ENCODE measurements at regions not wholly inside any gene's neighbourhood (a gene's known extent, or its start where the extent isn't known, plus 50 kb on each side); places are given as distances from the start of the nearest gene placed in this dataset.

DNA sequence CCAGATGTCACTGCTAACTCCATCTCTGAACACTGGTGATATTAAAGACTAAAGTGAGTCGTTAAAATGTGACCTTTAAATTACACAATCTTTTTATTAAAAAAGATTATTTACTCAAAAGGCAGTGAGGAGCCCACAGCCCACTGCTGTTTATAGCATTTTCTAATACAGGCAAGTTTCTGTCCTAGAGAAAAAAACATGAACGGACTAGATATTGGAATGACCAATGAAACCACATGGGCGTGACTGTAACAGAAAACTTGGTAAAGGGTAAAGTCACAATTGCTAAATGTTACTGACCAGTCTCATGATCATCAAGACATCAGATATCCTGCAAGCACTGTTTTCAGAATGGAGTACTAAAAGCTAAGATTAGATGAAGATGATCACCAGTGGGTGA is 78.7 kb downstream of the FEZF1 start:
- Histone ChIP-seq H3K4me3 (ENCODE audit: low read depth in 2 of 2, low read length in 2 of 2) (no peak overlapping the region), H3K4me1 (ENCODE audit: control insufficient read depth, insufficient read depth, low read length) (no peaks in the 10 kb centered on the region), H3K27me3 (ENCODE audit: control insufficient read depth, insufficient read depth, low read length) (no peaks in the 10 kb centered on the region), H3K27ac (ENCODE audit: low read length) (no peak overlapping the region), H3K9me3 (ENCODE audit: control insufficient read depth, insufficient read depth, low read depth, low read length) (no peaks in the 10 kb centered on the region), H3K36me3 (ENCODE audit: control insufficient read depth, insufficient read depth, low read length) (no peaks in the 10 kb centered on the region)
- no TSS peak for BruUV-seq (replicated peaks)
- POLR2A ChIA-PET: no interaction called here
- DNase-seq (ENCODE audit: low read depth, low spot score): no peak
- ATAC-seq: no peak
- CTCF ChIA-PET: no interaction called here
- in situ Hi-C loops (cut with HindIII; ENCODE audit: low pct_unique_long_range_greater_than_20kb, low sequenced_read_pairs) (no loop called here), intact Hi-C loops (cut with micrococcal nuclease; ENCODE audit: unreplicated experiment) (no loop called here)
- TF ChIP-seq TCF7L2 (IDR thresholded peaks at IDR 0.05; ENCODE audit: low read depth, low read length) (no peak), SIN3A (IDR thresholded peaks at IDR 0.05; ENCODE audit: borderline replicate concordance, insufficient read depth, low read depth, low read length) (no peak), POLR2AphosphoS5 (IDR thresholded peaks at IDR 0.05; ENCODE audit: low read depth, low read length) (no peak)
- TF ChIP-seq, protein P1, sequence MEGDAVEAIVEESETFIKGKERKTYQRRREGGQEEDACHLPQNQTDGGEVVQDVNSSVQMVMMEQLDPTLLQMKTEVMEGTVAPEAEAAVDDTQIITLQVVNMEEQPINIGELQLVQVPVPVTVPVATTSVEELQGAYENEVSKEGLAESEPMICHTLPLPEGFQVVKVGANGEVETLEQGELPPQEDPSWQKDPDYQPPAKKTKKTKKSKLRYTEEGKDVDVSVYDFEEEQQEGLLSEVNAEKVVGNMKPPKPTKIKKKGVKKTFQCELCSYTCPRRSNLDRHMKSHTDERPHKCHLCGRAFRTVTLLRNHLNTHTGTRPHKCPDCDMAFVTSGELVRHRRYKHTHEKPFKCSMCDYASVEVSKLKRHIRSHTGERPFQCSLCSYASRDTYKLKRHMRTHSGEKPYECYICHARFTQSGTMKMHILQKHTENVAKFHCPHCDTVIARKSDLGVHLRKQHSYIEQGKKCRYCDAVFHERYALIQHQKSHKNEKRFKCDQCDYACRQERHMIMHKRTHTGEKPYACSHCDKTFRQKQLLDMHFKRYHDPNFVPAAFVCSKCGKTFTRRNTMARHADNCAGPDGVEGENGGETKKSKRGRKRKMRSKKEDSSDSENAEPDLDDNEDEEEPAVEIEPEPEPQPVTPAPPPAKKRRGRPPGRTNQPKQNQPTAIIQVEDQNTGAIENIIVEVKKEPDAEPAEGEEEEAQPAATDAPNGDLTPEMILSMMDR (IDR thresholded peaks at IDR 0.05): no peak
- TF ChIP-seq, protein P2, sequence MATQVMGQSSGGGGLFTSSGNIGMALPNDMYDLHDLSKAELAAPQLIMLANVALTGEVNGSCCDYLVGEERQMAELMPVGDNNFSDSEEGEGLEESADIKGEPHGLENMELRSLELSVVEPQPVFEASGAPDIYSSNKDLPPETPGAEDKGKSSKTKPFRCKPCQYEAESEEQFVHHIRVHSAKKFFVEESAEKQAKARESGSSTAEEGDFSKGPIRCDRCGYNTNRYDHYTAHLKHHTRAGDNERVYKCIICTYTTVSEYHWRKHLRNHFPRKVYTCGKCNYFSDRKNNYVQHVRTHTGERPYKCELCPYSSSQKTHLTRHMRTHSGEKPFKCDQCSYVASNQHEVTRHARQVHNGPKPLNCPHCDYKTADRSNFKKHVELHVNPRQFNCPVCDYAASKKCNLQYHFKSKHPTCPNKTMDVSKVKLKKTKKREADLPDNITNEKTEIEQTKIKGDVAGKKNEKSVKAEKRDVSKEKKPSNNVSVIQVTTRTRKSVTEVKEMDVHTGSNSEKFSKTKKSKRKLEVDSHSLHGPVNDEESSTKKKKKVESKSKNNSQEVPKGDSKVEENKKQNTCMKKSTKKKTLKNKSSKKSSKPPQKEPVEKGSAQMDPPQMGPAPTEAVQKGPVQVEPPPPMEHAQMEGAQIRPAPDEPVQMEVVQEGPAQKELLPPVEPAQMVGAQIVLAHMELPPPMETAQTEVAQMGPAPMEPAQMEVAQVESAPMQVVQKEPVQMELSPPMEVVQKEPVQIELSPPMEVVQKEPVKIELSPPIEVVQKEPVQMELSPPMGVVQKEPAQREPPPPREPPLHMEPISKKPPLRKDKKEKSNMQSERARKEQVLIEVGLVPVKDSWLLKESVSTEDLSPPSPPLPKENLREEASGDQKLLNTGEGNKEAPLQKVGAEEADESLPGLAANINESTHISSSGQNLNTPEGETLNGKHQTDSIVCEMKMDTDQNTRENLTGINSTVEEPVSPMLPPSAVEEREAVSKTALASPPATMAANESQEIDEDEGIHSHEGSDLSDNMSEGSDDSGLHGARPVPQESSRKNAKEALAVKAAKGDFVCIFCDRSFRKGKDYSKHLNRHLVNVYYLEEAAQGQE (IDR thresholded peaks at IDR 0.05; ENCODE audit: insufficient read depth in 1 of 2, low read depth in 2 of 2, low read length in 1 of 2): no peak

DNA sequence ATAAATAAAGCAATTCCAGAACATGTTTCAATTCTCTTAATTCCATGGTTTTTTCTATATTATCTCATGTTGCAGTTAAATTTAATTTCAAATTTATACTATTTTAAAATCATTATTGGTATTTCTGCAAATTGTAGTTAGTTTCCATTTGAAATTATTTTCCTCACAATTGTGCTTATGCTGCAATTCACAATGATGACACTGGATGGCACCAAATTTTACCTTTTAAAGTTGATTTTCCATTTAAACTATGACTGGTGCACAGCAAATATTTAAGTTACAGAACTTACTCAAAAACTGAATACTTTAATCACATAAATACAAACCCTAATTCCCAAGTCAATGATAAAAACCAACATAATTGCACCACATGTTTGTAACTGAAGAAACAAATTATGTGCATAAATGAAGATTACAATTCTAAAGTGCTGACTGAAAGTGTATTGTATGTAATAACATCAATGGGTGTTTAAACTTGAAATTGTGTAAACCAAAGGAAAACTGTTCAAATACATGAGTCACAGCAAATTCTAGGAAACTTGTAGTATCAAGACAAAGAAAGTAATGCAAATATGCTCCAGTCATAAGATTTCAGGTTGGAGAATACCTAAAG is 75.3 kb upstream of the AASS start:
- Histone ChIP-seq H3K4me3 (ENCODE audit: low read depth in 2 of 2, low read length in 2 of 2) (no peak overlapping the region), H3K9me3 (ENCODE audit: control insufficient read depth, insufficient read depth, low read depth, low read length) (no peaks in the 10 kb centered on the region), H3K27me3 (ENCODE audit: control insufficient read depth, insufficient read depth, low read length) (no peaks in the 10 kb centered on the region), H3K4me1 (ENCODE audit: control insufficient read depth, insufficient read depth, low read length) (no peaks in the 10 kb centered on the region), H3K27ac (ENCODE audit: low read length) (no peak overlapping the region), H3K36me3 (ENCODE audit: control insufficient read depth, insufficient read depth, low read length) (no peaks in the 10 kb centered on the region)
- POLR2A ChIA-PET: no interaction called here
- BruUV-seq (replicated peaks): no TSS peak
- in situ Hi-C loops (cut with HindIII; ENCODE audit: low pct_unique_long_range_greater_than_20kb, low sequenced_read_pairs) (no loop called here), intact Hi-C loops (cut with micrococcal nuclease; ENCODE audit: unreplicated experiment) (loop anchor here (1.0 kb wide), 1 partner anchor 310 kb away; no protein-coding TSS in a partner anchor)
- DNase-seq (ENCODE audit: low read depth, low spot score): peak; percentile 27
- ATAC-seq: no peak
- TF ChIP-seq, protein P1 (IDR thresholded peaks at IDR 0.05): peak; percentile 52; the same call in 1 of the 2 replicates
- no peak for TF ChIP-seq POLR2AphosphoS5 (IDR thresholded peaks at IDR 0.05; ENCODE audit: low read depth, low read length)
- CTCF ChIA-PET: no interaction called here
